Activated naive CD4-positive, alpha-beta T cell treated with anti-CD3 and anti-CD28 coated beads, Interleukin-2, amount 10 ng/mL, durations not matched to agents 7 days and 5 days (primary cell): ENCODE measurements at regions not wholly inside any gene's neighbourhood (a gene's known extent, or its start where the extent isn't known, plus 50 kb on each side); places are given as distances from the start of the nearest gene placed in this dataset.
"Not testable (repeated sequence)": the region's sequence is repeated elsewhere in the genome, so short reads cannot be mapped to it uniquely, and the experiment has no call there.

Source experiments
- CTCF ChIA-PET: fragments of 350-600 bp; sonication (Branson Sonifier 250); formaldehyde crosslinking; loops from one replicate; lab custom pipeline; 2021; ENCODE audit warnings: antibody characterized with exemption; lab: Charles Lee
- DNase-seq: peaks from one replicate; pipeline ENCODE4 v3.0.0-alpha.2; 2020
- H3K27ac Mint-ChIP-seq: one replicate; pipeline ENCODE4 v1.8.0; 2021; ENCODE audit warnings: mild to moderate bottlenecking, moderate library complexity, mixed read lengths
- H3K27me3 Mint-ChIP-seq: one replicate; pipeline ENCODE4 v1.8.0; 2021; ENCODE audit warnings: mild to moderate bottlenecking, mixed read lengths
- H3K36me3 Mint-ChIP-seq: one replicate; pipeline ENCODE4 v1.8.0; 2021; ENCODE audit warnings: mixed read lengths
- H3K4me1 Mint-ChIP-seq: one replicate; pipeline ENCODE4 v1.8.0; 2021; ENCODE audit warnings: mixed read lengths
- H3K4me3 Mint-ChIP-seq: one replicate; pipeline ENCODE4 v1.8.0; 2021; ENCODE audit warnings: mild to moderate bottlenecking, moderate library complexity, mixed read lengths
- H3K9me3 Mint-ChIP-seq: one replicate; pipeline ENCODE4 v1.8.0; 2021; ENCODE audit warnings: mixed read lengths

DNA sequence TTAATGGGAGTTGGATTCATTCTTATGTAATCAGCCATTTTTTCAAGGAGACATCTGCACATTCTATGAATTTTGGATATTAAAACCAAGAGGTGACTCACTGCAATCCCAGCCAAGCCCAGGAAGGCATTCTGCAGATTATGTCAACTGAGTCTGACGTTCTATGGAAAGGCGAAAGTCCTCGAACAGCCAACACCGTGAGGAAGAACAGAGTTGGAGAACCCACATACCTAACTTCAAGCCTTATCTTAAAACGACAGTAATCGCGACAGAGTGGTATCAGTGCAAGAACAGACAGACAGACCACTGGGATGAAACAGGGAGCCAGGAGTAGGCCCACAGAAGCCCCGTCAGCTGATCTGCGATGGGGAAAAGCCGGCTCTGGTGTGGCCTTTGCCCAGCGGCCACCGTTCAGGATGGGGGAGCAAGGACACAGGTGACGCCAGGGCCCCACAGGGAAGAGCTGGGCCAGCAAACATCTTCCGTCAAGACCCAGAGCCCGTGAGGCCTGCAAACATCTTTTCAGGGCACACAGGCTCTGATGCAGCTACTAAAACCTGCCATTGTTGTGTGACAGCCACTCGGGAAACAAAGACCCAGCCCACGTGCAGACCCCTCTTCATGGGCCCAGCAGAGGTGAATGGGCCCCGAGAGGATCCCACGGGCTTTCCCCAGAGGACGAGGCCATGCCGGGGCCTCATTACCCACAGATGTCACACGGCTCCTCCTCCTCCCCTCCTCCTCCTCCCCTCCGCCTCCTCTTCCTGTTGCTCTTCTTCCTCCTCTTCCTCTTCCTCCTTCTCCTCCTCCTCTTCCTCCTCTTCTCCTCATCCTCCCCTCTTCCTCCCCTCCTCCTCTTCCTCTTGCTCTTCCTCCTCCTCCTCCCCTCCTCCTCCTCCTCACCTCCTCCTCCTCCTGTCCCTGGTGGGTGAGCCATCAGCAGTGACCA lies 277.6 kb downstream of the ADGRD1 start:
- Mint-ChIP-seq H3K36me3 (no peaks in the 10 kb centered on the region), H3K27me3 (peaks cover 5% of the 10 kb centered on the region), H3K4me1 (peaks cover 2% of the 10 kb centered on the region), H3K27ac (no peak overlapping the region), H3K9me3 (no peaks in the 10 kb centered on the region), H3K4me3 (no peak overlapping the region)
- DNase-seq: no peak
- CTCF ChIA-PET: no interaction called here

DNA sequence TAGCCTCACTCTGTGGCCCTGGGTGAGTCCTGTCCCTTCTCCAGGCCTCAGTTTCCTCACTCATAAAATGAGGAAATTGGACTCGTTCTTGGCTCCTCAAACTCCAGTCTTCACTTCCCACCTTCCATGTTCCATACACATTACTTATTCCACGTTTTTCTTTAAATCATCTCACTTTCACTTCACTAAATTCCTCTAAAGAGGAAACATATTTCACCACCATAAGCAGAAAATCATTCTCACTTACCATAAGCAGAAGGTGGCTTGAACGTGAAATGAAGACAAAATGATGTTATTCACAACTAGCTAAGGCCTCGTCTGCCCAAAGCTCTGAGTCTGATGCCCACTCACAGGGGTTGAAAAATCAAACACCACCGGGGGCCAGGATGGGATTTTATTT lies 278.3 kb downstream of the ADGRD1 start:
- peaks cover 2% of the 10 kb centered on the region for H3K4me1 Mint-ChIP-seq
- no peaks in the 10 kb centered on the region for H3K9me3 Mint-ChIP-seq
- CTCF ChIA-PET: no interaction called here
- no peaks in the 10 kb centered on the region for H3K36me3 Mint-ChIP-seq
- no peak overlapping the region for H3K4me3 Mint-ChIP-seq
- no peak overlapping the region for H3K27ac Mint-ChIP-seq
- peaks cover 5% of the 10 kb centered on the region for H3K27me3 Mint-ChIP-seq
- DNase-seq: no peak

DNA sequence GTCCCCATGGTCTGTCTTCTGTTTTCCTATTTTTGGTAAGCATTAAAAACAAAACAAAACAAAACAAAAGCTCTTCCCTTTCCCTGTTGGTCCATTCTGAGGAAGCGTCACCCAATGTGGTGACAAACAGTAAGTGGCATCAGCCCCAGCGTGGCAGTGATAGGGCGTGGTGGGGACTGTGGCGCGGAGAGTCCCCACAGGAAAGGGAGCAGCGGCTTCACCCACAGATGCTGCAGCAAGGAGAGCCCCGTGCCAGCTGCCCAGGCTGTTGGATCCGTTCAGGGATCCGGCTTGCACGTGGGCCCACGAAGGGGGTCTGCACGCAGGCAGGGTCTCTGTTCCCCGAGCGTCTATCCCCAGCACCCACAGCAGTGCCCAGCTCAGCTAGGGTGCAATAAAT lies 279.2 kb downstream of the ADGRD1 start:
- H3K4me3 Mint-ChIP-seq, H3K9me3 Mint-ChIP-seq, CTCF ChIA-PET, H3K27ac Mint-ChIP-seq, H3K36me3 Mint-ChIP-seq, H3K4me1 Mint-ChIP-seq, H3K27me3 Mint-ChIP-seq, DNase-seq: not testable (repeated sequence)

DNA sequence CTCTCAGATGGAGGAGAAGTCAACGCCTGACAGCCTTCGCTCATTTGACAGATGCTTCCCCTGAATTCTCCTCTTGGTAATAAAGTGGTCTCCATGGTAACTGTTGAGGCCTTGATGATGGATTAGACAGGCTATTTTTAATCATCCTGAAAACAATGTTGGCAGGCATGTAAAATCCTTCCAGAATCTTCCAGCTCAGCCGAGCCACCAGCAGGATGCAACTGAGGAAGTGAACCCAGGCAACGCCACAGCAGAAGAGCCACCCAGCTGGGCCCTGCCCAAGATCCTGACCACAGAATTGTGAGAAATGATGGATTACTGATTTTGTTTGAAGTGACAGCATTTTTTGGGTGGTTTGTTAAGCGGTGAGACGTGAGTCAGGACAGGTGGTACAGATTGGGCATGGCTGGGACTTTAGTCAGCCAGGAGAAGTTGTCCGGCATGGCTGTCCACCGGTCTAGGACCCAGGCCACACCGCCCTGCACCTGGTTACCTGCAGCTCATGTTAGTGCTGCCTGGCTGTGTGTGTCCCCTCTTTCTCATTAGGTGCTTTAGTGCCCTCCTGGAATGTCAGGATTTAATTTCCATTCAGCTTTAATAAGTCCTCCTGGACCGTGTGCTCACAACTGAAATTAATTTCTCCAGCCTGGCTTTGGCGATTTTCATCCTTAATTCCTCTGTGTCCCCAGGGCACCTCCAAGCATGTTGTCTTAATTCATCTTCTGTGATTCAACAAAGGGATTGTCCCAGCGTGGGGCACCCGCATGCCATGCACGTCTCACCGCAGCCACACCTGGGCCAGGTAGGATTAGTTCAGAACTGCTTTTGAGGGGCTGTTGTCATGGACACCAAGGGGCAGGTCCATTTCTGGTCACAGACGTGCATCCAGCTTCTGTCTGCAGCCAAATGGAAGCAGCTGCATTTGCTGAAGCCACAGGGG lies 280.4 kb downstream of the ADGRD1 start:
- H3K9me3 Mint-ChIP-seq, H3K27me3 Mint-ChIP-seq, H3K4me1 Mint-ChIP-seq, H3K4me3 Mint-ChIP-seq, H3K36me3 Mint-ChIP-seq, DNase-seq, CTCF ChIA-PET: not testable (repeated sequence)
- peak overlapping the region; percentile 2 for H3K27ac Mint-ChIP-seq

DNA sequence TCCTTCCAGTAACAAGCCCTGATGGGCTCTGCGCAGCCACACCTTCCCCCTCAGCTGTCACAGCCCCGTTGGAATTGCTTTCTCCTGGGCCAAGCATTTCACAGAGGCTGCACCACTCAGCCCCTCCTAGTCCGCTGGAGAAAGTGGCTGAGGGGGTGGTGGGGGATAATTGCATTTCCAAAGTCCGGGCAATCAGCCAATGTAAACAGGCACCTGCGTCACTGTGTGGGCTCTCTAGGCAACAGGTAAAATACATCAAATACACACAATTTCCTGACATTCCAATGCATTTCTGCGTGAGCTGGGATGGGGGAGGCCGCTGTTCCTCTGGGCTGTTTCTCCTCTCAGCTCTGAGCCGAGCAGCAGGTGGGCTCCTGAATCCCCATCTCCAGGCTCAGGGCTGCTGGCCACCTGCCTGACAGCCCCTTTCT lies 281.1 kb downstream of the ADGRD1 start:
- H3K27me3 Mint-ChIP-seq, H3K27ac Mint-ChIP-seq, H3K9me3 Mint-ChIP-seq, H3K4me3 Mint-ChIP-seq, CTCF ChIA-PET, H3K4me1 Mint-ChIP-seq, H3K36me3 Mint-ChIP-seq, DNase-seq: not testable (repeated sequence)

DNA sequence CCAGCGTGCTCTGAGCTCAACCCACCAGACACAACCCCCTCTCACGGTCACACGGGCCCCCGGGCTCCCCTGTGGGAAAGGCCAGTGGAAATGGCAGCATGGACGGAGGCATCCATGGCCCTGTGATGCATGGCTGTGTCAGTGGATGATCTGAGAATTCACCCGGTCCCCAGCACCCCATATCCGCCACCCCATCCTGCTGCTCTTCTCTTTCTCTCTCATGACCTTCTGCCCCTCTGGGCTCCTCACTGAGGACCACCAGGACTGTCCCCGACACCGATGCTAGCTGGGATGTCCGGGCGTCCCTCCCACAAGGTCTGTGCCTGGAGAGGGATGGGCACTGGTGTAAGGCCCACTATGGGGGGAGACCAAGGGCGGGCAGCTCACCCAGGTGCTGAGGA lies 282.2 kb downstream of the ADGRD1 start:
- no peaks in the 10 kb centered on the region for H3K36me3 Mint-ChIP-seq
- H3K27me3 Mint-ChIP-seq: no peaks in the 10 kb centered on the region
- CTCF ChIA-PET: no interaction called here
- H3K9me3 Mint-ChIP-seq: no peaks in the 10 kb centered on the region
- H3K27ac Mint-ChIP-seq: no peak overlapping the region
- no peak overlapping the region for H3K4me3 Mint-ChIP-seq
- DNase-seq: no peak
- no peaks in the 10 kb centered on the region for H3K4me1 Mint-ChIP-seq

DNA sequence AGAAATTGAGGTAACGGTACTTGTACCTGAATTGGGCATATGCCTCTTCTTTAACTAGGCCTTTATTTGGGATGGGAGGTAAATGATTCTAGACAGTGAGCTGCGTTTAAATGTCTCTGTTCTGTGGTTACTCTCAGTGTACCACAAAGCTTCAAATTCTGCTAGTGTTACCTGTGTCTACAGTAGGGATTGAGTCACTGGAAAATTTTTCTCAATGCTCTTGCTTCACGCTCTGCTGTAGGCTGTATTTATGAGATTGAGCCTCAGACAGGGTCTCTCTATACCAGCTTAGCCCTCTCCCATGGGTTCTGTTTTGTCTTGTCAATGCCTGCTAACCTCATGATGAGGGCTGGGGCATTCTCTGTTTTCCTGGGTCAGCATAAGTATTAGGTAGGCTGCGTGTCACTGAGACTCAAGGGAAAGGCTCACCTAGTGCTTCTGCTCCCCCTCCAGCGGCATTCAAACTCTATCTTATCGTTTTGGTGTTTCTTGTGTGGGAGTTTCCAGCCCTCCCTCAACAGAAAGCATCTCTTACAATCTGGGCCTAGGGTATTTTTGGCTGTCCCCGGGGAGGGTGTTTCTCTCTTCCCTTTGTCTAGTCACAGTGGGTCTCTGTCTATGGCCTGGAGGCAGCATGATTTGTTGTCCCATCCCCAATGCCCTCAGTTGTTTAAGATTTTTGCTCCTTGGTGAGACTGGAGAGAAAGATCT lies 285.8 kb downstream of the ADGRD1 start:
- CTCF ChIA-PET: no interaction called here
- Mint-ChIP-seq H3K27me3 (no peaks in the 10 kb centered on the region), H3K27ac (no peak overlapping the region), H3K9me3 (no peaks in the 10 kb centered on the region), H3K4me1 (no peaks in the 10 kb centered on the region), H3K4me3 (no peak overlapping the region), H3K36me3 (no peaks in the 10 kb centered on the region)
- DNase-seq: no peak

DNA sequence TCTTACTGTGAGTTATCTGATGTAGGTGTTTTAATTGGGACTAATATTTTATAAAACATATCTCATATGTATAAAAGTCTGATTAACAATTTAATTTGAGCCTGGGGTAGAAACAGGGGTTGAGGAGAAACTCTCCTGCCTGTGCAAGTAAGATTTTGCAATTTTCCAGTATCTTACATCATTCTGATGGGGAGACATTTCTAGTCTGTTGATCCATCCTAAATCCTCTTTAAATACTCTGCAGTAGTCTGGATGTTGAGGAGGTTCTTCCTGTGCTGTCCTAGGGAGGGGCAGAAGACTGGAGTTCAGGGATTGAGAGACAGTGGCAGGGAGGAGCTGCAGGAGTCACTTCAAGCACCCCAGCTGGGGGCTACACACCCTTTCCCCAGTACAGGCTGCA lies 287.8 kb downstream of the ADGRD1 start:
- H3K9me3 Mint-ChIP-seq: no peaks in the 10 kb centered on the region
- H3K36me3 Mint-ChIP-seq: no peaks in the 10 kb centered on the region
- no peaks in the 10 kb centered on the region for H3K27me3 Mint-ChIP-seq
- no peaks in the 10 kb centered on the region for H3K4me1 Mint-ChIP-seq
- no peak overlapping the region for H3K27ac Mint-ChIP-seq
- no peak overlapping the region for H3K4me3 Mint-ChIP-seq
- CTCF ChIA-PET: no interaction called here
- no peak for DNase-seq

DNA sequence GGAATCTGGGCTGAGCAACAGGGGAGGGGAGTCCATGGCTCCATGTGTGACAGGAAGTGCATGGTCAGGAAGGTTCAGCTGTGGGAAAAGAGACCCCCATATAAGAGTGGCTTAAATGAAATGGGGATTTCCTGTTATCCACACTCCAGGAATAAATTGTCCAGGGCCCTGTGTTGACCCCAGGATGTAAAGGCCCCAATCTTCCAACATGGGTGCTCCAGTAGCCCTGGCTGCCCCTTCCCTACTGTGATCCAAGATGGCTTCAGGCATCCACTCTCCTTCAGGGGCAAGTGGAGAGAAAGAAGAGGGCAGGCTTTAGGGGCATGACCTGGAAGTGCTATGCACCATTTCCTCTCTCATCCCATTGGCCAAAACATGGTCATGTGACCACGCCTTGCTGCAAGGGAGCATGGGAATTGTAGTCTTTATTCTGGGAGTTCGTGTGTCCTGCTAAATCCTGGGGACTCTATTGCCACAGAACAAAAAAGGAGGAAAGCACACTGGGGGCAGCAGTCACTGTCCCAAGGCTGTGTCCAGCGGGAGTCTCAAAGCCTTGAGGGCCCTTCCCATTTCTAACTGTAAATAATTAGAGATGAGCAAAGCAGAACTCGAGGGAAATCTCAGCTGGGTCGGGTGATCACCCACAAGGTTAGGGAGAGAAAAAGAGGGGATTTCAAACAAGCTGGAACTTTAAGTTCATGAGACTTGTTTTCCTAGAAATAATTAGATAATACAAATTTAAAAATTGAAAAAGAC lies 289.2 kb downstream of the ADGRD1 start:
- H3K27ac Mint-ChIP-seq: no peak overlapping the region
- H3K9me3 Mint-ChIP-seq: no peaks in the 10 kb centered on the region
- no peak overlapping the region for H3K4me3 Mint-ChIP-seq
- CTCF ChIA-PET: no interaction called here
- H3K36me3 Mint-ChIP-seq: no peaks in the 10 kb centered on the region
- no peaks in the 10 kb centered on the region for H3K27me3 Mint-ChIP-seq
- peak; percentile 34 for DNase-seq
- no peaks in the 10 kb centered on the region for H3K4me1 Mint-ChIP-seq

DNA sequence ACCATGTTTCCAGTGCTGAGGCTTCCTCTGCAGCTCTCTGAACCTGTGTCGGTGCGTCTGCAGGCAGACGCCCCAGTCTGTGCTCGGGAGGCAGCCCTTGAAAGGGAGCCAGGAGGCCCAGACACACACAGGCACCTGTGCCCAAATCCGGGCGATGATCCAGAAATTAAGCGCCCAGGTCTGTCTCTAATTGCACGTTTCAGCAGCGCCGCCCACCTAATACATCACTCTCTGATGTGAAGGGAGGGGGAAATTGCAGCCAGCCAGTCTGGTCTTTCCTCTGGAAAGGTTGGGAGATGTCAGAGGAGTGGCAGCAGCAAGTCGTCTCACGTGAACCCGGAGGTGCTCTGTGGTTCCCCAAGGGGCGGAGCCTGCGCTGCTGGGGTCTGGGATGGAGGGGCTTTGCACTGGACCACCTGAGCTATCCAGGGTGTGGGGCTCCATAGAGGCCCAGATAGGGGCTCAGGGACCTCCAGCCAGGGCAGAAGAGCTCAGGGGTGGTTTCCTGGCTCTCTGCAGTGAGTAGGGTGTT lies 290.5 kb downstream of the ADGRD1 start:
- CTCF ChIA-PET, H3K27me3 Mint-ChIP-seq, H3K9me3 Mint-ChIP-seq, H3K27ac Mint-ChIP-seq, H3K4me1 Mint-ChIP-seq, DNase-seq, H3K36me3 Mint-ChIP-seq, H3K4me3 Mint-ChIP-seq: not testable (repeated sequence)

DNA sequence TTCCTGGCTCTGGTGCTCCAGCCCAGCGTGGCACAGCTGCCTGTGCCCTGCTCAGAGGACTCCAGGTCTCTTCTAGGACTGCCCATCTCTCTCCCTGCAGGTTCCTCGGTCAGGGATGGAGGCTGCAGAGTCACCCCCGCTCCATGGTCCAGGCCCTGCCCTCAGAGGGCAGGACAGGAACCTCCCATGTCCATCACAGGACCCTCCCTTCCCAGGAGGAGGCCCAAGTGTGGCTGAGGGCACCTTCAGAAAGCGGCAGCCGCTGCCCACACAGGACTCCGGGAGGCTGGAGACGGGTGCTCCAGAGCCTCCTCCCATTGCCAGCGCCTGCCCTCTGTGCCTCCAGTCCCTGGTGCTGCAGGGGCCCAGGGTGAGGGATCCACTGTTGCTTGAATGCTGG lies 291.5 kb downstream of the ADGRD1 start:
- H3K9me3 Mint-ChIP-seq, CTCF ChIA-PET, H3K36me3 Mint-ChIP-seq, H3K4me1 Mint-ChIP-seq, H3K4me3 Mint-ChIP-seq, H3K27ac Mint-ChIP-seq, DNase-seq, H3K27me3 Mint-ChIP-seq: not testable (repeated sequence)

DNA sequence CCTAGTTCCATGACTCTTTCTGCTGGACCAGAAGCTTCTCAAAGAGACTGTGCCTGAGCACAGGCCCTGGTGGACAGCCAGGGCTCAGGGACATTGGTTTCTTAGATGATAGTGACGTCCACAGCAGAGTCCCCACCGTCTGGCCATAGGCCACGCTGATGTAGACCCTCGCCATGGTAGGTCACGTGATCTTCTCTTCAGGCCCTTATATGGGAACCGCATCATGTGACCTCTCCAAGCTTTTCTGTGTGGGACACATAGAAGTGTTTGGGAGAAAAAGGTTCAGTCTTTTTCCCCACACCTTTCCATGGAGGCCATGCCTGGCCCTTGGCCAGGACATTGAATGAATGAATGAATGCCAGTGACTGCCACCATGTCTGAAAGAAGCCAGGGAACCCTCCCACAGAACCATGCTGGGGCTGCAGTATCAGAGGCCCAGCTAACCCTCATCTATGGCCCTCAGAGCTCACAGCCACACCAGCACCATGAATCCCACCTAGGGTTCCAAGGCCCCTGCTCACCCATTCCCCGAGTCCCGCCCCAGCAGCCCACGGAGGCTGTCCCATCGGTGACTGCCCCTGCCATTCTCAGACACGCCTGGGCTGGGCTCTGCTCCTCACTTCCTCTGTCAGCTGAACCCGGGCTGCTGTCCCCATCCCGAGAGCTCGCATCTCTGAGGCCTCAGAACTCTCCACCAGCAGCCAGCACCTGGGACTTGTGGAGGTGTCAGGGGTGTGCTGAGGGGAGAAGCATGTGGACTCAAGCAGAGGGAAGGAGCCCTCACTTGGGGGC lies 292.1 kb downstream of the ADGRD1 start:
- H3K27me3 Mint-ChIP-seq: no peaks in the 10 kb centered on the region
- no peak for DNase-seq
- H3K36me3 Mint-ChIP-seq: no peaks in the 10 kb centered on the region
- H3K4me1 Mint-ChIP-seq: no peaks in the 10 kb centered on the region
- H3K9me3 Mint-ChIP-seq: no peaks in the 10 kb centered on the region
- H3K4me3 Mint-ChIP-seq: no peak overlapping the region
- CTCF ChIA-PET: no interaction called here
- no peak overlapping the region for H3K27ac Mint-ChIP-seq
